ENCODE measurements at regions not wholly inside any gene's neighbourhood (a gene's known extent, or its start where the extent isn't known, plus 50 kb on each side); places are given as distances from the start of the nearest gene placed in this dataset.

- DNase-seq (ENCODE audit: low spot score), result no peak
Measured at GRCh38 chr4:152235718-152236117, 300.2 kb downstream of the FBXW7 start.

GRCh38 chr4:152234571-152234970 lies 301.3 kb downstream of the FBXW7 start:
- DNase-seq (ENCODE audit: low spot score), result no peak

GRCh38 chr4:152232271-152232670 lies 303.6 kb downstream of the FBXW7 start:
- no peak for DNase-seq (ENCODE audit: low spot score)

- DNase-seq (ENCODE audit: low spot score), result no peak
Measured at GRCh38 chr4:152229782-152230289, 306.1 kb downstream of the FBXW7 start.

- DNase-seq (ENCODE audit: low spot score), result no peak
Measured at GRCh38 chr4:152225680-152226079, 310.2 kb downstream of the FBXW7 start.

GRCh38 chr4:152224721-152225420 lies 311.0 kb downstream of the FBXW7 start:
- no peak for DNase-seq (ENCODE audit: low spot score)

GRCh38 chr4:152224223-152224622 lies 311.7 kb downstream of the FBXW7 start:
- no peak for DNase-seq (ENCODE audit: low spot score)

GRCh38 chr4:152223600-152223999 lies 312.3 kb downstream of the FBXW7 start:
- DNase-seq (ENCODE audit: low spot score), result no peak

GRCh38 chr4:152221816-152222516 lies 313.9 kb downstream of the FBXW7 start:
- DNase-seq (ENCODE audit: low spot score), result no peak

- DNase-seq (ENCODE audit: low spot score), result no peak
Measured at GRCh38 chr4:152220201-152220666, 315.7 kb downstream of the FBXW7 start.

- no peak for DNase-seq (ENCODE audit: low spot score)
Measured at GRCh38 chr4:152218576-152218975, 317.3 kb downstream of the FBXW7 start.

GRCh38 chr4:152217896-152218295 lies 318.0 kb downstream of the FBXW7 start:
- no peak for DNase-seq (ENCODE audit: low spot score)

- no peak for DNase-seq (ENCODE audit: low spot score)
Measured at GRCh38 chr4:152211936-152212653, 323.8 kb downstream of the FBXW7 start.

GRCh38 chr4:152209772-152210493 lies 326.0 kb downstream of the FBXW7 start:
- no peak for DNase-seq (ENCODE audit: low spot score)

- no peak for DNase-seq (ENCODE audit: low spot score)
Measured at GRCh38 chr4:152207378-152207720, 328.5 kb downstream of the FBXW7 start.

- no peak for DNase-seq (ENCODE audit: low spot score)
Measured at GRCh38 chr4:152206646-152207377, 329.1 kb downstream of the FBXW7 start.

GRCh38 chr4:152206185-152206584 lies 329.7 kb downstream of the FBXW7 start:
- DNase-seq (ENCODE audit: low spot score), result no peak

GRCh38 chr4:152202415-152202814 lies 333.5 kb downstream of the FBXW7 start:
- no peak for DNase-seq (ENCODE audit: low spot score)

GRCh38 chr4:152200511-152201333 lies 335.2 kb downstream of the FBXW7 start:
- no peak for DNase-seq (ENCODE audit: low spot score)

- DNase-seq (ENCODE audit: low spot score), result no peak
Measured at GRCh38 chr4:152197211-152197610, 338.7 kb downstream of the FBXW7 start.
